Dedifferentiated amniotic fluid mesenchymal stem cell (primary cell): ENCODE measurements at regions not wholly inside any gene's neighbourhood (a gene's known extent, or its start where the extent isn't known, plus 50 kb on each side); places are given as distances from the start of the nearest gene placed in this dataset.

Source experiments
- DNase-seq: peaks from one replicate; pipeline ENCODE4 v3.0.0-alpha.2; 2016; ENCODE audit errors: extremely low spot score

- no peak for DNase-seq
Measured at GRCh38 chr1:72830606-72831390, 548.5 kb upstream of the NEGR1 start.

GRCh38 chr1:72827278-72827677 is 544.9 kb upstream of the NEGR1 start:
- no peak for DNase-seq

GRCh38 chr1:72804541-72804940 is 522.2 kb upstream of the NEGR1 start:
- no peak for DNase-seq

GRCh38 chr1:72781038-72781437 is 498.7 kb upstream of the NEGR1 start:
- no peak for DNase-seq

- DNase-seq, result no peak
Measured at GRCh38 chr1:72780212-72780611, 497.9 kb upstream of the NEGR1 start.

DNA sequence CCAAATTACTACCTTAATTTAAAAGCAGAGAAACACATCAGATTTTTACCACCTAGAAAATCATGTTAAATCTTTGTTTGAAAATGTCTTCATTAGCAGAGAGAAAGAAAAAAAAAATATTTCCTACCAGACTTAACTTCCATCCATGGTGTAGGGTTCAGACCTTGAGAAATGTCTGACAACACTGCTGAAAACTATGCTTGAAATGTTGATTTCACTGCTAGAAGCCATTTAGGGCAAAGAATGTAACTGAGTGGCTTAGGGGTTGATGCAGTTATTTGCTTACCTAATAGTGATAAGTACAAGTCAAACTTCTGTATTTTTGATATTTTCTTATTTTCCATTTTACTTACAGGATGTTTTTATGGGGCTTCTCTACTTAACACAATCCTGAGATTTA is 495.6 kb upstream of the NEGR1 start:
- DNase-seq, result peak; percentile 54

GRCh38 chr1:72763481-72763880 is 481.1 kb upstream of the NEGR1 start:
- DNase-seq, result no peak

GRCh38 chr1:72759486-72759885 is 477.1 kb upstream of the NEGR1 start:
- no peak for DNase-seq

GRCh38 chr1:72757843-72758242 is 475.5 kb upstream of the NEGR1 start:
- DNase-seq, result no peak

- DNase-seq, result no peak
Measured at GRCh38 chr1:72745413-72745812, 463.1 kb upstream of the NEGR1 start.

GRCh38 chr1:72734415-72734814 is 452.1 kb upstream of the NEGR1 start:
- no peak for DNase-seq

GRCh38 chr1:72724951-72725861 is 442.9 kb upstream of the NEGR1 start:
- DNase-seq, result no peak

- DNase-seq, result no peak
Measured at GRCh38 chr1:72705921-72706320, 423.6 kb upstream of the NEGR1 start.

DNA sequence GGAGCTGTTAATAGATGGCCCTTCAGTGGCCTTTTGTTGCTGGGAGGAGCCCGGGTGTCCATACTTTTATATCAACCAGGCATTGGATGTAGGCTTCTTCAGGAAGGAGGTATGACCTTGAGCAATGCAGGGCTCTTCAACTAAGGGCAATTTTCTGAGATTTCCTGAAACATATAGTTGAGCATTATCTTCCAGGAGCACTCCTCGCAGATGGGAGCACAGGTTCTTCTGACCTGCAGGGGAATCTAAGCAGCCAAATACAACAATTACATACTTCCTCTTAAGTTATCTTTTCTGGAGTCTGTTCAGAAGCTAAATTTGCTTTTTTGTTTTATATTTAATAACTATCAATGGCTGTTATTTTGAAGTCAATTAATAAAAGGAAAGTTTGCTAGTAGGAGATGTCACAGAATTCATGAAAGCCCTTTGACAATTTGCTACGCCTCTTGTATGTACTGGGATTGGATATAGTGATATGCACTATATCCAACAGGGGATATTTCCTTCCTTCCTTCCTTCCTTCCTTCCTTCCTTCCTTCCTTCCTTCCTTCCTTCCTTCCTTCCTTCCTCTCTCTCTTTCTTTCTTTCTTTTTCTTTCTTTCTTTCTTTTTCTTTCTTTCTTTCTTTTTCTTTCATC is 422.6 kb upstream of the NEGR1 start:
- DNase-seq, result no peak

- no peak for DNase-seq
Measured at GRCh38 chr1:72697410-72697809, 415.1 kb upstream of the NEGR1 start.

- no peak for DNase-seq
Measured at GRCh38 chr1:72693899-72694298, 411.6 kb upstream of the NEGR1 start.

DNA sequence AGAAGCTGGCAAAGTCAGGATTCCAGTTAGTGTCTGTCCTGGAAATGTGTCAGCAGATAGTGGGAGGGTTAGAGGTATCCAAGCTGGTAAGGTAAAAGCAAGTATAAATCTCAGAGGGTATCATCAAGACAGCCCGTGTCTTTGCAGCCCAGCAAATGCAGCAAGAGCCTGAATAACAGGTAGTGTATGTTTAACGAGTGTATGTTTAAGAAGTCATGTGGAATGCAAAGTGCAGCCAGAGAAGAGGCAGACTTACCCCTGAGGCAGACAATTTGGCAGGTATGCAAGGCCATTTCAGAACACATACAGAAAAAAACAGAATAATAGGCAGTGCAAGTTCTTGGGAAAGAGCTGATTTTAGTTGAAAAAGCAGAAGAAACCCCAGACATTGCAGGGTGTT is 411.0 kb upstream of the NEGR1 start:
- DNase-seq, result no peak

GRCh38 chr1:72690871-72691270 is 408.5 kb upstream of the NEGR1 start:
- no peak for DNase-seq

- DNase-seq, result no peak
Measured at GRCh38 chr1:72678683-72679082, 396.3 kb upstream of the NEGR1 start.

DNA sequence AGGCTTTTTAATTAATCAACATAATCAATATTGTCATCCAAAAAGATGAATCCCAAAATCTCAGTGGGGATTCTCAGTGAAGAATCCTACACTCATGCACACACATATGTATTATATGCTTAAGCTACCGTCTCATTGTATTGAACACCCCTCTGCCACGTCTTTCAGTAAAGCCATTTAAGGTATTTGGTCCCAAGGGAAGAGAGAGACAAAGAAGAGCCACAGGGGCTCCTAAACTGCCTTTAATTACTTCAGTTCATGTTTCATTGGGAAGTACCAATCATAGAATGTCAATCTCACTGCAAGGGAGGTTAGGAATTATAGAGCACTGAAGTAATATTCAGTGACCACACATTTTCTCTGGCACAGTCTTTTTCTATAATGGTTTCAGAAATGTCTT is 388.6 kb upstream of the NEGR1 start:
- DNase-seq, result no peak

DNA sequence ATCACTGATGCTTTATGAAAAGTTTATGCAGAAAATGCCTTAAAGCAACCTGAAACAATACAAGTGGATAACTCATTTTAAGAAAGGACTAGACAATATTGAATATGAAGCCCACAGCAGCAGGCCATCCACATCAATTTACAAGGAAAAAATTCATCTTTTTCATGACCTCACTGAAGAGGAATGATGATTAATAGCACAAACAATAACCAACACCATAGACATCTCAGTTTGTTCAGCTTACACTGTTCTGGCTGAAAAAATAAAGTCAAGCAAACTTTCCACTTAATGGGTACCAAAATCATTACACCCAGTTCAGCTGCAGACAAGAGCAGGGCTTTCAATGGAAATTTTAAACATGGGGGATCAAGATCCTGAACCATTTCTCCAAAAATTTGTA is 380.6 kb upstream of the NEGR1 start:
- DNase-seq, result no peak

DNA sequence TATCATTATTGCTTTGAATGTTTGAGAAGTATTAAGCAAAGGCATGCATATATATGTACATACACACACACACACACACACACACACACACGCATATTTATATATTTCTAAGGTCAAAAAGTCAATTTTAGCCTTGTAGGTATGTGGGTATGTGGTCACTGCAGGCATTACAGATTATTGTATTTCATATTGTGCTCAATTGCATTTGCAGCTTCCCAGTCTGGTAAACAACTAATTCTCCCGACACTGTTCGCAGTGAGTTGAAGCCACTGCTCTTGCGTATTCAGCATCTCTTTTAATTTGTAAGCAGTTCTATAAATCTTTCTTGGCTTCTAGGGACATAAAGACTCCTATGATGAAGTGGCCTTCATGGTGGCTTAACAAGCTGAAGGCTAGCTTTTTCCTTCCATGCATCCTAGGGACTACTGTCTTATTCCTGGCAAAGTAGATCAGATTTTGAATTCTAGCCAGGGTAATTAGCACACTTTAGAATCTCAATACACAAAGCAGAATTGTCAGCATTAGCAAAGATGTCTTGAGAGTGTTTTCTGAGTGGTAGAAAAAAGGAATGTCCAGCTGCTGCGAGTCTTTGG is 368.6 kb upstream of the NEGR1 start:
- no peak for DNase-seq
